Rectal smooth muscle tissue (tissue), 1 donor: ENCODE measurements at regions not wholly inside any gene's neighbourhood (a gene's known extent, or its start where the extent isn't known, plus 50 kb on each side); places are given as distances from the start of the nearest gene placed in this dataset.
"Not testable (repeated sequence)": the region's sequence is repeated elsewhere in the genome, so short reads cannot be mapped to it uniquely, and the experiment has no call there.

Experiments used
- H3K27ac ChIP-seq: one replicate; pipeline ENCODE4 v1.7.0; 2013; ENCODE audit warnings: low read depth, low read length, inconsistent platforms
- H3K27me3 ChIP-seq: one replicate; pipeline ENCODE4 v1.7.0; 2013; ENCODE audit warnings: low read length; ENCODE audit not compliant: control insufficient read depth, insufficient read depth
- H3K36me3 ChIP-seq: one replicate; pipeline ENCODE4 v1.7.0; 2013; ENCODE audit warnings: low read length; ENCODE audit not compliant: control insufficient read depth, insufficient read depth
- H3K4me1 ChIP-seq: one replicate; pipeline ENCODE4 v1.7.0; 2013; ENCODE audit warnings: low read length; ENCODE audit not compliant: control insufficient read depth, insufficient read depth
- H3K4me3 ChIP-seq: one replicate; pipeline ENCODE4 v1.7.0; 2013; ENCODE audit warnings: low read length
- H3K9ac ChIP-seq: one replicate; pipeline ENCODE4 v1.7.0; 2013; ENCODE audit warnings: low read length

GRCh38 chr13:53442979-53443378 is 414.4 kb downstream of the OLFM4 start:
- Histone ChIP-seq H3K27ac (no peak overlapping the region), H3K4me3 (no peak overlapping the region), H3K27me3 (no peaks in the 10 kb centered on the region), H3K36me3 (no peaks in the 10 kb centered on the region), H3K9ac (no peak overlapping the region), H3K4me1 (peaks cover 3% of the 10 kb centered on the region)

GRCh38 chr13:53445686-53446085 is 417.1 kb downstream of the OLFM4 start:
- Histone ChIP-seq H3K4me3 (no peak overlapping the region), H3K36me3 (no peaks in the 10 kb centered on the region), H3K9ac (no peak overlapping the region), H3K27me3 (no peaks in the 10 kb centered on the region), H3K4me1 (peaks cover 3% of the 10 kb centered on the region), H3K27ac (no peak overlapping the region)

- H3K9ac ChIP-seq, result no peak overlapping the region
- no peak overlapping the region for H3K4me3 ChIP-seq
- H3K27me3 ChIP-seq, result no peaks in the 10 kb centered on the region
- H3K4me1 ChIP-seq, result peaks cover 3% of the 10 kb centered on the region
- H3K27ac ChIP-seq, result no peak overlapping the region
- no peaks in the 10 kb centered on the region for H3K36me3 ChIP-seq
Measured at GRCh38 chr13:53447456-53447855, 418.8 kb downstream of the OLFM4 start.

- Histone ChIP-seq H3K9ac (no peak overlapping the region), H3K4me1 (peaks cover 3% of the 10 kb centered on the region), H3K36me3 (no peaks in the 10 kb centered on the region), H3K27me3 (no peaks in the 10 kb centered on the region), H3K4me3 (no peak overlapping the region), H3K27ac (no peak overlapping the region)
Measured at GRCh38 chr13:53447863-53448262, 419.2 kb downstream of the OLFM4 start.

- H3K4me1 ChIP-seq, H3K27ac ChIP-seq, H3K4me3 ChIP-seq, H3K9ac ChIP-seq, H3K27me3 ChIP-seq, H3K36me3 ChIP-seq: not testable (repeated sequence)
Measured at GRCh38 chr13:53452263-53452808, 423.7 kb downstream of the OLFM4 start.

- no peak overlapping the region for H3K27ac ChIP-seq
- H3K27me3 ChIP-seq, result no peaks in the 10 kb centered on the region
- no peak overlapping the region for H3K9ac ChIP-seq
- no peak overlapping the region for H3K4me3 ChIP-seq
- H3K4me1 ChIP-seq, result no peaks in the 10 kb centered on the region
- H3K36me3 ChIP-seq, result no peaks in the 10 kb centered on the region
Measured at GRCh38 chr13:53460796-53461195, 432.2 kb downstream of the OLFM4 start.

- Histone ChIP-seq H3K36me3 (no peaks in the 10 kb centered on the region), H3K27ac (no peak overlapping the region), H3K4me1 (no peaks in the 10 kb centered on the region), H3K4me3 (no peak overlapping the region), H3K27me3 (no peaks in the 10 kb centered on the region), H3K9ac (no peak overlapping the region)
Measured at GRCh38 chr13:53463106-53463505, 434.5 kb downstream of the OLFM4 start.

GRCh38 chr13:53466576-53466975 is 438.0 kb downstream of the OLFM4 start:
- Histone ChIP-seq H3K9ac (no peak overlapping the region), H3K4me3 (no peak overlapping the region), H3K27me3 (no peaks in the 10 kb centered on the region), H3K27ac (no peak overlapping the region), H3K36me3 (no peaks in the 10 kb centered on the region), H3K4me1 (no peaks in the 10 kb centered on the region)

- Histone ChIP-seq H3K27me3 (no peaks in the 10 kb centered on the region), H3K27ac (no peak overlapping the region), H3K4me1 (no peaks in the 10 kb centered on the region), H3K9ac (no peak overlapping the region), H3K4me3 (no peak overlapping the region), H3K36me3 (no peaks in the 10 kb centered on the region)
Measured at GRCh38 chr13:53473397-53473796, 444.8 kb downstream of the OLFM4 start.

GRCh38 chr13:53474878-53475277 is 446.3 kb downstream of the OLFM4 start:
- H3K36me3 ChIP-seq, result no peaks in the 10 kb centered on the region
- no peak overlapping the region for H3K4me3 ChIP-seq
- no peak overlapping the region for H3K27ac ChIP-seq
- no peaks in the 10 kb centered on the region for H3K4me1 ChIP-seq
- no peak overlapping the region for H3K9ac ChIP-seq
- H3K27me3 ChIP-seq, result no peaks in the 10 kb centered on the region

- no peaks in the 10 kb centered on the region for H3K4me1 ChIP-seq
- no peaks in the 10 kb centered on the region for H3K27me3 ChIP-seq
- no peak overlapping the region for H3K27ac ChIP-seq
- no peaks in the 10 kb centered on the region for H3K36me3 ChIP-seq
- no peak overlapping the region for H3K4me3 ChIP-seq
- H3K9ac ChIP-seq, result no peak overlapping the region
Measured at GRCh38 chr13:53490752-53491151, 462.1 kb downstream of the OLFM4 start.

GRCh38 chr13:53494406-53494805 is 465.8 kb downstream of the OLFM4 start:
- Histone ChIP-seq H3K36me3 (no peaks in the 10 kb centered on the region), H3K4me1 (no peaks in the 10 kb centered on the region), H3K9ac (no peak overlapping the region), H3K4me3 (no peak overlapping the region), H3K27me3 (no peaks in the 10 kb centered on the region), H3K27ac (no peak overlapping the region)

- H3K27ac ChIP-seq, result no peak overlapping the region
- no peak overlapping the region for H3K4me3 ChIP-seq
- H3K36me3 ChIP-seq, result no peaks in the 10 kb centered on the region
- no peaks in the 10 kb centered on the region for H3K27me3 ChIP-seq
- no peaks in the 10 kb centered on the region for H3K4me1 ChIP-seq
- no peak overlapping the region for H3K9ac ChIP-seq
Measured at GRCh38 chr13:53499576-53500133, 471.0 kb downstream of the OLFM4 start.
